Fibroblast of the aortic adventitia (primary cell): ENCODE measurements at regions not wholly inside any gene's neighbourhood (a gene's known extent, or its start where the extent isn't known, plus 50 kb on each side); places are given as distances from the start of the nearest gene placed in this dataset.

Experiments used
- DNase-seq: peaks from one replicate; pipeline ENCODE4 v3.0.0-alpha.2; 2010; ENCODE audit warnings: low read depth
- H3K4me3 ChIP-seq: 2 replicates; pipeline ENCODE4 v1.5.1; 2011; ENCODE audit warnings: low read depth, mild to moderate bottlenecking, control low read depth, low read length, moderate library complexity
- TF ChIP-seq, protein P1 (sequence below): IDR thresholded peaks from 2 replicates; pipeline ENCODE4 v1.5.1; 2011; ENCODE audit warnings: mild to moderate bottlenecking, low read length, control low read depth, inconsistent platforms; ENCODE audit not compliant: insufficient read depth

DNA sequence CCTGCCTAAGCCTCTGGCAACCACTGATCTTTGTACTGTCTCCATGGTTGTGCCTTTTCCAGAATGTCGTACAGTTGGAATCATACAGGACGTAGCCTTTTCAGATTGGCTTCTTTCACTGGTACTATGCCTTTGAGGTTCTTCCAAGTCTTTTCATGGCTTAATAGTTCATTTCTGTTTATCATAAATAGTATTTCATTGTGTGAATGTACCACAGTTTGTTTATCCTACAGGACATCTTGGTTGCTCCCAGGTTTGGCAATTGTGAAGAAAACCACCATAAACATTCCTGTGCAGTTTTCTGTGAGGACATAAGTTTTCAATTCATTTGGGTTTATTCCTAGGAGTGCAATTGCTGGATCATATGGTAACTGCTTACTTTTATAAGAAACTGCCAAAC is 190.6 kb upstream of the RAB4A start:
- no peak overlapping the region for H3K4me3 ChIP-seq
- TF ChIP-seq, protein P1, sequence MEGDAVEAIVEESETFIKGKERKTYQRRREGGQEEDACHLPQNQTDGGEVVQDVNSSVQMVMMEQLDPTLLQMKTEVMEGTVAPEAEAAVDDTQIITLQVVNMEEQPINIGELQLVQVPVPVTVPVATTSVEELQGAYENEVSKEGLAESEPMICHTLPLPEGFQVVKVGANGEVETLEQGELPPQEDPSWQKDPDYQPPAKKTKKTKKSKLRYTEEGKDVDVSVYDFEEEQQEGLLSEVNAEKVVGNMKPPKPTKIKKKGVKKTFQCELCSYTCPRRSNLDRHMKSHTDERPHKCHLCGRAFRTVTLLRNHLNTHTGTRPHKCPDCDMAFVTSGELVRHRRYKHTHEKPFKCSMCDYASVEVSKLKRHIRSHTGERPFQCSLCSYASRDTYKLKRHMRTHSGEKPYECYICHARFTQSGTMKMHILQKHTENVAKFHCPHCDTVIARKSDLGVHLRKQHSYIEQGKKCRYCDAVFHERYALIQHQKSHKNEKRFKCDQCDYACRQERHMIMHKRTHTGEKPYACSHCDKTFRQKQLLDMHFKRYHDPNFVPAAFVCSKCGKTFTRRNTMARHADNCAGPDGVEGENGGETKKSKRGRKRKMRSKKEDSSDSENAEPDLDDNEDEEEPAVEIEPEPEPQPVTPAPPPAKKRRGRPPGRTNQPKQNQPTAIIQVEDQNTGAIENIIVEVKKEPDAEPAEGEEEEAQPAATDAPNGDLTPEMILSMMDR, result no peak
- no peak for DNase-seq

DNA sequence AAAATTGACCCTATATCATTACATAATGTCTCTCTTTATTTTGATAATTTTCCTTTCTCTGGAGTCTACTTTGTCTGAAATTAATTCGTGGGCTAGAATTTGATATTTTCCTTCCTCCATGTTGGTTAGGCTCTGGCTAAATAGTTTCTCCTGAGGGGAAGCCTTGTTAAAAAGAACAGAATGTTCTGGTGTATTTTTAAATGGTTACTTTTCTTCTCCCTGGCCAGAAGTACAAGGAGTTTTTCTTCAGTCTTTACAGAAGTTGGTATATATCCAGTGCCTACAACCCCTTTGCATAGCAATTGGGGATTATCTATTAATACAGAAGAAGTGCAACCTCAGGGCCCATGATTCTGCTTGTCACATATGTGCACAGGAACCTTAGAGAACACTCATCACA is 185.6 kb upstream of the RAB4A start:
- TF ChIP-seq, protein P1, result no peak
- no peak overlapping the region for H3K4me3 ChIP-seq
- DNase-seq, result no peak

DNA sequence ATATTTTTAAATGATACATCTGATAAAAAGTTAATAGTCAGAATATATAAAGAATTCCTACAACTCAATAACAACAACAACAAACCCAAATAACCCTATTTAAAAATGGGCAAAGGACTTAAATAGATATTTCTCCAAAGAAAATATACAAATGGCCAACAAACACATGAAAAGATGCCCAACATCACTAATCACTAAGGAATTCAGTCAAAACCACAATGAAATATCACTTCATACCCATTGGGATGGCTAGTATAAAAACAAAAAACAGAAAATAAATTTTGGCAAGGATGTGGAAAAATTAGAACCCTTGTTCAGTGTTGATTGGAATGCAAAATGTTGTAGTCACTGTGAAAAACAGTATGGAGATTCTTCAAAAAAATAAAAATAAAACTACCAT is 184.8 kb upstream of the RAB4A start:
- peak; percentile 8 for DNase-seq

DNA sequence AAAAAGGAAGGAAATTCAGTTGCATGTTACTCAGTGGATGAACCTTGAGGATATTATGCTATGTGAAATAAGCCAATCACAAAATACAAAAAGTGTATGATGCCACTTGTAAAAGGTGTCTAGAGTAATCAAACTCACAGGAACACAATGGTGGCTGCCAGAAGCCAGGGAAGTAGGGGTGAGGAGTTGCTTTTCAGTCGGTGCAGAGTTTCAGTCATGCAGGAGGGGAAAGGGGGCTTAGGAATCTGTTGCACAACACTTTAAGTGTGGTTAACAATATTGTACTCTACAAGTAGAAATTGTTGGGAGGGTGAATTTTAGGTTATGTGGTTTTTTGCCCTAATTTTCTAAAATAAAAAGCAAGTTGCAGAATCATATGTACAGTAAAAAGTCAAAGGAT is 184.2 kb upstream of the RAB4A start:
- TF ChIP-seq, protein P1, result no peak
- DNase-seq, result no peak
- H3K4me3 ChIP-seq, result no peak overlapping the region

More for the DNA sequence above, 184.8 kb upstream of the RAB4A start:
- no peak overlapping the region for H3K4me3 ChIP-seq
- TF ChIP-seq, protein P1, result no peak

DNA sequence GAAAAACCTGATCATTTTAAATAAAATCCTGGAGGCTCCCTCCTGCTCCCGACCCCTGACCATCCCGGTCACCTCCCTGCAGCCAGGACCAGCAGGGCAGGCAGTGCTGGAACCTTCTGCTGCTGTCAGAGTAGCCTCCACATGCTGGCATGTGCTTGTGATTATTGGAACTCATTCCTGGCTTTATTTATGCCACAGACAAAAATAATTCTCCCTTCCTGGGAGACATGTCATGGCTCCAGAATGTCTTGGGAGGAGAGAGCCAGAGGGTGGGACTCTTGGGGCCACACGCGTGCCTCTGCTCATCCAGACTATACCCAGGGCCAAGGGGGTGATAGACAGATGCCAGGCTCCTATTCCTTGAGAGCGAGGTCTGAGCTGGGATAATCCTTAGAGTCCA is 183.6 kb upstream of the RAB4A start:
- DNase-seq, result peak; percentile 8
- TF ChIP-seq, protein P1, result no peak
- H3K4me3 ChIP-seq, result no peak overlapping the region

DNA sequence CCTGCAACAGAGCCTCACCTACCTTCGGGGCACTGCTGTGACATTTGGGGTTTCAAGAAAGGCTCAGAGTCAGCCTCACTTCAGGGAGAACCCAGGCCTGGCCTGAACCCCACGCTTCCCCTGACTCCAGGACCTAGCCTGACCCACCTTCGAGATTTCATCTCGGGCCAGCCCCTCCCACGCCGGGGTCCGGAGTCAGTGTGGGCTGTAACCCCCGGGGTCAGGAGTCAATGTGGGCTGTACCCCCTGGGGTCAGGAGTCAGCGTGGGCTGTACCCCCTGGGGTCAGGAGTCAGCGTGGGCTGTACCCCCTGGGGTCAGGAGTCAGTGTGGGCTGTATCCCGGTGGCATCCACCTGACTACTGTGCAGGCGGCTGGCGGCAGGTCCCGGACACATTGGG is 183.0 kb upstream of the RAB4A start:
- no peak for DNase-seq

DNA sequence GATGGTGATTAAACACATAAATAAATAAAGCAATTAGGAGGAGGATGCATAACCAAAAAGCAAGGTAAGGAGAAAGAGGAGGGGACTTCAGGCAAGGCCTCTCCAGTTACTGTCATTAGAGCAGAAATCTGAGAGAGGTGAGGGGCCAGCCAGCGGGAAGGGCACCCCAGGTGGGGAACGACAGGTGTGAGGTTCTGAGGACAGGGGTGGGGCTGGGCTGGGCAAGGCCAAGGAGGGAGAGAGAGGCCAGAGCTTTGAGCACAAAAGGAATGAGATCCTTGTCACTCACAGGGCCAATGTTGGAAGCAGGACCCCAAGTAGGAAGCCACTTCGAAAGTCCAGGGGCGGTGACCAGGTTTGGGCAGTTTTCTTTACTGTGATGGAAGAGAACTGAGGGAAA is 182.2 kb upstream of the RAB4A start:
- no peak for DNase-seq
- TF ChIP-seq, protein P1, result no peak
- H3K4me3 ChIP-seq, result no peak overlapping the region

More for the DNA sequence above, 183.0 kb upstream of the RAB4A start:
- no peak overlapping the region for H3K4me3 ChIP-seq
- TF ChIP-seq, protein P1, result no peak
